PC-3 (cell line): ENCODE measurements at regions not wholly inside any gene's neighbourhood (a gene's known extent, or its start where the extent isn't known, plus 50 kb on each side); places are given as distances from the start of the nearest gene placed in this dataset.
A peak's percentile ranks its signal among the peaks of the same experiment; 100 is the strongest.

Experiments used
- ATAC-seq: fragments of 200-7000 bp; cut with Tn5 transposase; 2 replicates; pipeline ENCODE4 v1.9.1; 2020; ENCODE audit warnings: mild to moderate bottlenecking, moderate library complexity
- BruUV-seq: library from RNA; stranded (reverse); fragments of 400-500 nt; replicated peaks from 2 replicates; lab custom pipeline; 2021; lab: Mats Ljungman, UMichigan
- CTCF ChIA-PET: fragments of 300-600 bp; sonication (Branson Sonifier 250); formaldehyde crosslinking; loops from one replicate; lab custom pipeline; 2022; ENCODE audit warnings: antibody characterized with exemption; lab: Charles Lee
- POLR2A ChIA-PET: fragments of 300-600 bp; sonication (Branson Sonifier 250); formaldehyde crosslinking; loops from one replicate; lab custom pipeline; 2022; ENCODE audit warnings: antibody characterized with exemption; ENCODE audit not compliant: unreplicated experiment; lab: Charles Lee
- DNase-seq: peaks from one replicate; pipeline ENCODE4 v3.0.0-alpha.2; 2015
- H2AFZ ChIP-seq: fragments of 300-600 bp; sonication (generic); 2 replicates; pipeline ENCODE4 v1.6.0; 2016; ENCODE audit warnings: antibody characterized with exemption, low read length
- H3F3A ChIP-seq: fragments of 300-600 bp; sonication (generic); one replicate; pipeline ENCODE4 v1.6.0; 2017; ENCODE audit warnings: antibody characterized with exemption, low read length, control low read depth, mild to moderate bottlenecking; ENCODE audit not compliant: unreplicated experiment
- H3K27ac ChIP-seq: fragments of 300-600 bp; sonication (generic); 2 replicates; pipeline ENCODE4 v1.5.1; 2016; ENCODE audit warnings: mild to moderate bottlenecking, low read length
- H3K27me3 ChIP-seq: fragments of 300-600 bp; sonication (generic); 2 replicates; pipeline ENCODE4 v1.6.1; 2016; ENCODE audit warnings: low read length, mixed read lengths
- H3K36me3 ChIP-seq: fragments of 300-600 bp; sonication (generic); 2 replicates; pipeline ENCODE4 v1.6.1; 2016; ENCODE audit warnings: low read depth, mixed run types, low read length, mixed read lengths
- H3K4me1 ChIP-seq: fragments of 300-600 bp; sonication (generic); 2 replicates; pipeline ENCODE4 v1.5.1; 2016; ENCODE audit warnings: low read length; ENCODE audit not compliant: insufficient read depth
- H3K4me2 ChIP-seq: fragments of 300-600 bp; sonication (generic); 2 replicates; pipeline ENCODE4 v1.6.0; 2016; ENCODE audit warnings: low read length
- H3K4me3 ChIP-seq: fragments of 300-600 bp; sonication (generic); 2 replicates; pipeline ENCODE4 v1.5.1; 2016; ENCODE audit warnings: mild to moderate bottlenecking, low read length, mixed read lengths
- H3K79me2 ChIP-seq: fragments of 300-600 bp; sonication (generic); 2 replicates; pipeline ENCODE4 v1.6.1; 2017; ENCODE audit warnings: low read length, mixed read lengths
- H3K9ac ChIP-seq: fragments of 300-600 bp; sonication (generic); 2 replicates; pipeline ENCODE4 v1.6.0; 2016; ENCODE audit warnings: mild to moderate bottlenecking, low read length
- H3K9me2 ChIP-seq: fragments of 300-600 bp; sonication (generic); replicated peaks from 2 replicates; pipeline ENCODE4 v1.6.1; 2016; ENCODE audit warnings: mixed run types, low read length, mixed read lengths
- H3K9me3 ChIP-seq: fragments of 300-600 bp; sonication (generic); 2 replicates; pipeline ENCODE4 v1.6.1; 2016; ENCODE audit warnings: low read length, mixed read lengths
- H4K20me1 ChIP-seq: fragments of 300-600 bp; sonication (generic); 2 replicates; pipeline ENCODE4 v1.6.1; 2016; ENCODE audit warnings: low read length, mixed read lengths
- CTCF ChIP-seq: fragments of 300-600 bp; sonication (generic); conservative IDR thresholded peaks from 2 replicates; pipeline ENCODE4 v1.5.1; 2017; ENCODE audit warnings: antibody characterized with exemption, low read depth, mild to moderate bottlenecking, low read length
- EZH2 ChIP-seq: fragments of 300-600 bp; sonication (generic); IDR thresholded peaks from one replicate; pipeline ENCODE4 v1.6.1; 2017; ENCODE audit warnings: antibody characterized with exemption, mild to moderate bottlenecking, low read length; ENCODE audit not compliant: unreplicated experiment
- EZH2phosphoT487 ChIP-seq: fragments of 300-600 bp; sonication (generic); IDR thresholded peaks from 2 replicates; pipeline ENCODE4 v1.6.1; 2018; ENCODE audit warnings: mild to moderate bottlenecking, antibody characterized with exemption, low read length, borderline replicate concordance
- intact Hi-C: fragments of 100-400 bp; cut with micrococcal nuclease; formaldehyde crosslinking; loops from 2 replicates; pipeline ENCODE4 v1.9.0; 2023

DNA sequence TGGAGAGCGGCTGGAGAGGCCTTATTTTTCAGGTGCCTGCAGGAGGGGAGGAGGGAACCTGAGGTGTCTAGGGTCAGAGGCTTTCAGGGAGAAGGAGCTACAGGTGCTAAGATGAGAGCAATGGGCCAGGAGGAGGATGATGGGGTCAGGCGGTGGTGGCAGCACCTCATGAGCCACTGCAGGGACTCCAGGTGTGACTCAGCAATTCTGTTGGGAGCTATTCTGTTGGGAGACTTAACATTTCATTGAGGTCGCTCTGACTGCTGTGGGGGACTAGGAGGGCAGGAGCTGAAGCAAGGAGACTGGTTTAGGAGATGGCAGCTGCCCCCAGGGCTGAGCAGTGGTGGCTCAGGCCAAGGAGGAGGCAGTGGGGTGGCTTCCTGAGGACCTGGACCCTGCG is 65.0 kb downstream of the CLDN34 start:
- H3K27me3 ChIP-seq: no peaks in the 10 kb centered on the region
- H3K79me2 ChIP-seq: peaks cover 56% of the 10 kb centered on the region
- TF ChIP-seq CTCF (no peak), EZH2phosphoT487 (no peak), EZH2 (no peak)
- H3K9ac ChIP-seq: no peak overlapping the region
- no peak for ATAC-seq
- BruUV-seq: no TSS peak
- no peak overlapping the region for H3K4me2 ChIP-seq
- H3F3A ChIP-seq: no peaks in the 10 kb centered on the region
- no peak overlapping the region for H2AFZ ChIP-seq
- intact Hi-C loops: no loop called here
- H3K4me3 ChIP-seq: no peak overlapping the region
- H4K20me1 ChIP-seq: no peaks in the 10 kb centered on the region
- H3K27ac ChIP-seq: no peak overlapping the region
- no peak for DNase-seq
- CTCF ChIA-PET: no interaction called here
- POLR2A ChIA-PET: no interaction called here
- H3K9me3 ChIP-seq: no peaks in the 10 kb centered on the region
- peaks cover 46% of the 10 kb centered on the region for H3K4me1 ChIP-seq
- no peaks in the 10 kb centered on the region for H3K9me2 ChIP-seq
- peaks cover 7% of the 10 kb centered on the region; the same call in 1 of the 2 replicates for H3K36me3 ChIP-seq

- intact Hi-C loops: no loop called here
- Histone ChIP-seq H3K9me2 (no peaks in the 10 kb centered on the region), H3K4me2 (peak overlapping the region; percentile 29), H3K4me1 (peaks cover 39% of the 10 kb centered on the region), H3K9me3 (no peaks in the 10 kb centered on the region), H3K27me3 (no peaks in the 10 kb centered on the region), H2AFZ (no peak overlapping the region), H3K79me2 (peaks cover 49% of the 10 kb centered on the region), H3K27ac (peak overlapping the region; percentile 6; the same call in 1 of the 2 replicates), H3K9ac (no peak overlapping the region), H3K36me3 (peaks cover 3% of the 10 kb centered on the region; the same call in 1 of the 2 replicates), H3F3A (no peaks in the 10 kb centered on the region), H4K20me1 (no peaks in the 10 kb centered on the region), H3K4me3 (no peak overlapping the region)
- peak; percentile 50 for DNase-seq
- POLR2A ChIA-PET: no interaction called here
- CTCF ChIA-PET: no interaction called here
- TF ChIP-seq CTCF (no peak), EZH2 (no peak), EZH2phosphoT487 (no peak)
- ATAC-seq: peak; percentile 7; the same call in 1 of the 2 replicates
- BruUV-seq: no TSS peak
These were observed 66.3 kb downstream of the CLDN34 start for GRCh38 chrX:10033375-10034007.

DNA sequence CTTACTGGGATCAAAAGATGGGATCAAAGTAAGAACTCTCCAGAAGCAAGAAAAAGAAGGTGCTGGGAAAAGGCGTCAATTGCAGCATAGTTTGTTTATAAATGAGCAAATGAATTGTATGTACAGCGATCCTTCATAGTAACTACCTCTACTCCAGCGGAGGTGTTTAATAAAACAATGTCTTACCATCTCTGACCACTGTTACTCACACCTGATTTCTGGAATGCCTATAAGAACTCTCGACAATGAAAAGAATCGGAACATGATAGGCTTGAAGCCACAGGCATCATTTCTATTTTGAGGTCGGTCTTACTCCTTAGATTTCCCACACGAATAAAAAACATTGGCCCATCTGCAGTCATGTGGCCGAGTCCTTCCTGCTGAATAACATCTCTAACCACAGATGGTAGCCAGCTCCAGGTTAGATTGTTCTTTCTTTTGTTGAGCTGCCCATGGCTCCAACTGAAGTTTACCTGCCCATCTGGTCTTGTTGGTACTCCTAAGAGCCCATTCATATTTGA is 67.6 kb downstream of the CLDN34 start:
- CTCF ChIA-PET: no interaction called here

More for the DNA sequence above, 67.6 kb downstream of the CLDN34 start:
- H2AFZ ChIP-seq: no peak overlapping the region
- no peaks in the 10 kb centered on the region for H3K9me2 ChIP-seq
- H3K9me3 ChIP-seq: no peaks in the 10 kb centered on the region
- H3K4me2 ChIP-seq: no peak overlapping the region
- DNase-seq: no peak
- H3K4me1 ChIP-seq: peaks cover 36% of the 10 kb centered on the region
- H3K4me3 ChIP-seq: no peak overlapping the region
- H3K27ac ChIP-seq: no peak overlapping the region
- TF ChIP-seq EZH2phosphoT487 (no peak), EZH2 (no peak), CTCF (no peak)
- H3K9ac ChIP-seq: no peak overlapping the region
- H3K79me2 ChIP-seq: peaks cover 44% of the 10 kb centered on the region
- intact Hi-C loops: no loop called here
- no TSS peak for BruUV-seq
- no peaks in the 10 kb centered on the region for H3K27me3 ChIP-seq
- no peaks in the 10 kb centered on the region for H4K20me1 ChIP-seq
- peaks cover 3% of the 10 kb centered on the region; the same call in 1 of the 2 replicates for H3K36me3 ChIP-seq
- no peak for ATAC-seq
- POLR2A ChIA-PET: interaction anchor here (0.5 kb wide), 1 partner anchor 642 kb away, joined by 3 read pairs; no protein-coding TSS in a partner anchor
- H3F3A ChIP-seq: no peaks in the 10 kb centered on the region
